ENCODE measurements at regions not wholly inside any gene's neighbourhood (a gene's known extent, or its start where the extent isn't known, plus 50 kb on each side); places are given as distances from the start of the nearest gene placed in this dataset.

DNA sequence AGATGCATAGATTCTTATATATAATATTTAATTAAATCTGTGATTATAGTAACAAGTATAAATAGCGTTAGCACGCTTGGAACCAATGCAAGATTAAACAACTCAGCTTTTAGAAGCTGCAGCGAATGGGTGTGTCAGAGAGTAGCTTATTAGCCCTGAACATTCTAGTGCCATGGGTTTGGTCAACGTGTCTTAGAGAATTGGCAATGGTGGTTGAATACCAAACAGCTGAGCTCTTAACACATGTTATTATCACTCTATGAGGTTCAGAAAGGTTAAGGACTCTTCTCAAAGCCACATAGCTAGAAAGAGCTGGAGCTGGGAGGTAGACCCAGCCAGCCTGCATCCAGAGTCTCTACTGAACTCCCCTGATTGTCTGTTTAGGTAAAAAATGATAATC, 284.2 kb upstream of the CHD6 start:
- ATAC-seq = no peak

DNA sequence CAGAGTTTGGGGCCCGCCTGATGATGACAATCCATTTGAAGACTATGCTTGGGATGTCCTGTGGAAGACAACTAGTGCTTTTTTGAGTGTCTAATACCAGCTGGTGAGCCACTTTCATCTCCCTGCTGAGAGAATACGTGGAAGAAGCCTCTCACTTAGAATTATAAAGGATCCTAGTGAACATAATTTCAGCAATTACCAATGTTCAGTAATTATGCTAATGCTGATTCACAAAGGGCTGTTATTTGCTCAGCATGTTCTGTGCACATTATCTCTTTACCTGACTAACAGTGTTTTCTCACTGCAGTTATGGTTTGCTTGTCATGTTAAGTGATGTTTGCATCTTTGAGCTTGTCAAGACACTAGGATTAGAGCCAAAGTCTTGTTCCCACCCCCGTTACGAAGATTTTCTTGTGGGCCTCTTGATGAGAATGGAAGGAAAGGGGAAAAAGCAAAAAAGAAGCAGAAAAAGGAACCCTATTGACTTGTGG, 282.1 kb upstream of the CHD6 start:
- no peak for DNase-seq
- Histone ChIP-seq H3K4me1 (no peaks in the 10 kb centered on the region), H3K27me3 (peaks cover 0 to 16% of the 10 kb centered on the region in 2 donors), H3K4me3 (no peak overlapping the region), H3K9me3 (no peaks in the 10 kb centered on the region), H3K36me3 (no peaks in the 10 kb centered on the region), H3K27ac (no peak overlapping the region)
- no peak for ATAC-seq
- intact Hi-C loops (cut with DNase I) = no loop called here
- TF ChIP-seq CTCF (IDR thresholded peaks at IDR 0.05) = no peak

More for the DNA sequence above, 284.2 kb upstream of the CHD6 start:
- Histone ChIP-seq H3K27ac (no peak overlapping the region), H3K27me3 (peaks cover 0 to 1% of the 10 kb centered on the region in 2 donors), H3K4me1 (no peaks in the 10 kb centered on the region), H3K4me3 (no peak overlapping the region), H3K36me3 (no peaks in the 10 kb centered on the region), H3K9me3 (no peaks in the 10 kb centered on the region)
- intact Hi-C loops (cut with DNase I) = no loop called here
- TF ChIP-seq CTCF (IDR thresholded peaks at IDR 0.05) = no peak
- no peak for DNase-seq

- no peaks in the 10 kb centered on the region for H3K4me1 ChIP-seq
- ATAC-seq = no peak
- H3K36me3 ChIP-seq = no peaks in the 10 kb centered on the region
- H3K27me3 ChIP-seq = peaks cover 0 to 16% of the 10 kb centered on the region in 2 donors
- H3K9me3 ChIP-seq = no peaks in the 10 kb centered on the region
- intact Hi-C loops (cut with DNase I) = no loop called here
- H3K27ac ChIP-seq = no peak overlapping the region
- no peak for TF ChIP-seq CTCF (IDR thresholded peaks at IDR 0.05)
- H3K4me3 ChIP-seq = no peak overlapping the region
- DNase-seq = no peak
These were observed 279.5 kb upstream of the CHD6 start for GRCh38 chr20:41897708-41898107.

- Histone ChIP-seq H3K9me3 (no peaks in the 10 kb centered on the region), H3K27ac (no peak overlapping the region), H3K36me3 (no peaks in the 10 kb centered on the region), H3K4me3 (no peak overlapping the region), H3K4me1 (no peaks in the 10 kb centered on the region), H3K27me3 (peaks cover 0 to 16% of the 10 kb centered on the region in 2 donors)
- intact Hi-C loops (cut with DNase I) = no loop called here
- no peak for ATAC-seq
- no peak for DNase-seq
- no peak for TF ChIP-seq CTCF (IDR thresholded peaks at IDR 0.05)
These were observed 277.3 kb upstream of the CHD6 start for GRCh38 chr20:41895241-41896032.

- Histone ChIP-seq H3K27me3 (peaks cover 0 to 16% of the 10 kb centered on the region in 2 donors), H3K9me3 (no peaks in the 10 kb centered on the region), H3K27ac (no peak overlapping the region), H3K4me3 (no peak overlapping the region), H3K4me1 (no peaks in the 10 kb centered on the region), H3K36me3 (no peaks in the 10 kb centered on the region)
- DNase-seq = no peak
- ATAC-seq = no peak
- intact Hi-C loops (cut with DNase I) = no loop called here
- TF ChIP-seq CTCF (IDR thresholded peaks at IDR 0.05) = no peak
These were observed 276.2 kb upstream of the CHD6 start for GRCh38 chr20:41894255-41894963.

Data from left lung (tissue), 4 donors.